Psoas muscle (tissue), 7 donors: ENCODE measurements at regions not wholly inside any gene's neighbourhood (a gene's known extent, or its start where the extent isn't known, plus 50 kb on each side); places are given as distances from the start of the nearest gene placed in this dataset.

Experiments
- ATAC-seq, 4 donors: fragments of 200-7000 bp; cut with Tn5 transposase; one replicate each; pipeline ENCODE4 v1.9.1; 2020; ENCODE audit warnings: moderate library complexity in 3 of 4, mild to moderate bottlenecking in 2 of 4
- DNase-seq, 2 donors: peaks; one replicate each; pipeline ENCODE4 v3.0.0-alpha.2; 2020
- H3K27ac ChIP-seq: fragments of 200-600 bp; one replicate; pipeline ENCODE4 v1.8.0; 2022
- H3K27me3 ChIP-seq, 3 donors: fragments of 200-600 bp in 1 of 3; one replicate each; pipeline versions ENCODE4 v1.6.1 to v1.8.0; 2013 to 2022; ENCODE audit warnings: low read length in 2 of 3, mild to moderate bottlenecking in 2 of 3, moderate library complexity in 1 of 3; ENCODE audit not compliant: insufficient read depth in 3 of 3
- H3K36me3 ChIP-seq, 2 donors: fragments of 200-600 bp in 1 of 2; one replicate each; pipeline versions ENCODE4 v1.6.1 to v1.8.0; 2013 to 2022; ENCODE audit warnings: low read depth in 1 of 2, mild to moderate bottlenecking in 1 of 2, moderate library complexity in 1 of 2; ENCODE audit not compliant: insufficient read depth in 1 of 2
- H3K4me1 ChIP-seq: fragments of 200-600 bp; one replicate; pipeline ENCODE4 v1.8.0; 2022
- H3K4me3 ChIP-seq: fragments of 200-600 bp; one replicate; pipeline ENCODE4 v1.8.0; 2022; ENCODE audit warnings: mild to moderate bottlenecking
- H3K9me3 ChIP-seq: fragments of 200-600 bp; one replicate; pipeline ENCODE4 v1.8.0; 2022
- CTCF ChIP-seq: fragments of 200-600 bp; IDR thresholded peaks from one replicate; pipeline ENCODE4 v1.8.0; 2022; ENCODE audit warnings: antibody characterized with exemption
- WGBS, 3 donors: extraction: QIAGEN DNeasy Blood & Tissue Kit; methylation state at CpG; one replicate each; pipeline versions ENCODE4 v1.1.6 to v1.1.7; 2013; 5-methylcytosine and 5-hydroxymethylcytosine counted together
- intact Hi-C, 2 donors: fragments of 100-400 bp; cut with DNase I; formaldehyde crosslinking; loops; one replicate each; pipeline versions ENCODE4 v1.11.0 to v1.14.2; 2022
- donor health status: healthy with polysubstance abuse.
- donor health status: DM: no; HTN: no; CAD: no; lungs with moderate emphysema.
- donor health status: Bipolar disorder and iron deficiency.
- donor health status: healthy.
- donor health status: DM: yes; HTN: yes; CAD: no.
- donor health status: DM: no; HTN: no; CAD: no.
- donor health status: DM: yes; HTN: yes; CAD: no.

GRCh38 chrX:128739539-128739938 lies 687.3 kb upstream of the ACTRT1 start:
- WGBS, 3 donors: 53 to 91% (median 65%) methylated on average over 1 of the region's 1 CpG

GRCh38 chrX:128728943-128729342 lies 676.7 kb upstream of the ACTRT1 start:
- no peaks in the 10 kb centered on the region for H3K36me3 ChIP-seq
- TF ChIP-seq CTCF: no peak
- H3K27me3 ChIP-seq: no peaks in the 10 kb centered on the region
- H3K27ac ChIP-seq: no peak overlapping the region
- no peaks in the 10 kb centered on the region for H3K4me1 ChIP-seq
- H3K4me3 ChIP-seq: no peak overlapping the region
- no peak for DNase-seq
- no peak for ATAC-seq
- intact Hi-C loops: no loop called here
- no peaks in the 10 kb centered on the region for H3K9me3 ChIP-seq
- WGBS, 3 donors: 69 to 82% (median 69%) methylated on average over 1 of the region's 1 CpG

More at GRCh38 chrX:128739539-128739938, 687.3 kb upstream of the ACTRT1 start:
- no peak for ATAC-seq
- intact Hi-C loops: no loop called here
- Histone ChIP-seq H3K9me3 (no peaks in the 10 kb centered on the region), H3K4me3 (no peak overlapping the region), H3K36me3 (no peaks in the 10 kb centered on the region), H3K4me1 (no peaks in the 10 kb centered on the region), H3K27ac (no peak overlapping the region), H3K27me3 (no peaks in the 10 kb centered on the region)
- TF ChIP-seq CTCF: no peak
- no peak for DNase-seq

GRCh38 chrX:128717635-128718578 lies 665.7 kb upstream of the ACTRT1 start:
- Histone ChIP-seq H3K4me3 (no peak overlapping the region), H3K27me3 (no peaks in the 10 kb centered on the region), H3K9me3 (no peaks in the 10 kb centered on the region), H3K4me1 (no peaks in the 10 kb centered on the region), H3K36me3 (no peaks in the 10 kb centered on the region), H3K27ac (no peak overlapping the region)
- intact Hi-C loops: no loop called here
- 72 to 79% (median 74%) methylated on average over 4 of the region's 4 CpGs for WGBS, 3 donors
- TF ChIP-seq CTCF: no peak
- DNase-seq (no peak), ATAC-seq (no peak)

- TF ChIP-seq CTCF: no peak
- Histone ChIP-seq H3K9me3 (no peaks in the 10 kb centered on the region), H3K4me1 (no peaks in the 10 kb centered on the region), H3K4me3 (no peak overlapping the region), H3K36me3 (no peaks in the 10 kb centered on the region), H3K27me3 (no peaks in the 10 kb centered on the region), H3K27ac (no peak overlapping the region)
- intact Hi-C loops: no loop called here
- WGBS, 3 donors: 80 to 93% (median 86%) methylated on average over 9 of the region's 9 CpGs
- DNase-seq (no peak), ATAC-seq (no peak)
Observed at GRCh38 chrX:128714425-128714824, 662.2 kb upstream of the ACTRT1 start.
